ENCODE measurements at regions not wholly inside any gene's neighbourhood (a gene's known extent, or its start where the extent isn't known, plus 50 kb on each side); places are given as distances from the start of the nearest gene placed in this dataset.

DNA sequence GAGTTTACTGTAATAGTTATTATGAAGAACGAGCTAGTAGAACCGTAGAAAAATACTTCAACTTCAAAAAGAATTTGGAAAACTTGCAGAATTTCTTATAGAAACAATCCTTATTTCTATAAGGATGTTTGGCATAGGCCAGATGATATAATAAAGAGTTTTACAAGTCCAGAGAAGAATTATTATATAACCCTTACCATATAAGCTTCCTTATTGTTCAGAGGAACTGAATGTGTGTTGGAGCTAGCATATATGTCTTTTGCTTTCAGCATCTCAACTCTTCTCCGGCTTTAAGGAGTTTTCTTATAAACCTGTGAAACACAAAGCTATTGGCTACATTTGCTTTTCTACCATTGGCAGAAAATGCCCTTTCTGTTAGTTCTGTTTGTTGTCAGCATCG, 178.0 kb upstream of the E2F7 start:
- ATAC-seq (ENCODE audit: low read depth) (no peak), DNase-seq (no peak)
- Histone ChIP-seq H4K20me1 (ENCODE audit: insufficient read depth, low read length) (no peaks in the 10 kb centered on the region), H2AFZ (replicated peaks; ENCODE audit: low read length, poor library complexity) (no peak overlapping the region), H3K79me1 (ENCODE audit: low read depth in 1 of 2, low read length in 2 of 2) (no peaks in the 10 kb centered on the region), H2AK5ac (ENCODE audit: low read depth, low read length) (no peak overlapping the region), H2BK120ac (ENCODE audit: low read depth, low read length) (no peak overlapping the region), H3K18ac (ENCODE audit: low read depth, low read length) (no peak overlapping the region), H3K27me3 (ENCODE audit: control insufficient read depth, insufficient read depth, low read length) (no peaks in the 10 kb centered on the region), H3K9ac (ENCODE audit: low read depth, low read length) (no peak overlapping the region), H3K36me3 (ENCODE audit: control insufficient read depth, insufficient read depth, low read length) (no peaks in the 10 kb centered on the region), H3K14ac (replicated peaks; ENCODE audit: low read depth, low read length) (no peak overlapping the region), H2AK9ac (replicated peaks; ENCODE audit: low read depth, low read length, poor library complexity) (no peak overlapping the region), H3K4me2 (ENCODE audit: low read depth, low read length) (no peak overlapping the region), H2BK5ac (ENCODE audit: low read depth, low read length, poor library complexity, severe bottlenecking) (no peak overlapping the region), H3K23ac (ENCODE audit: low read depth, low read length) (no peak overlapping the region), H3K4me1 (ENCODE audit: control insufficient read depth, insufficient read depth, low read length) (no peaks in the 10 kb centered on the region), H4K5ac (ENCODE audit: low read depth, low read length) (no peak overlapping the region), H3K9me3 (ENCODE audit: control insufficient read depth, insufficient read depth, low read length) (no peaks in the 10 kb centered on the region), H4K91ac (ENCODE audit: insufficient read depth, low read depth, low read length) (no peak overlapping the region), H2BK15ac (ENCODE audit: low read depth, low read length) (no peak overlapping the region), H3K9me1 (ENCODE audit: insufficient read depth, low read length) (no peaks in the 10 kb centered on the region), H3K4me3 (ENCODE audit: insufficient read depth, low read depth, low read length) (no peak overlapping the region), H3K27ac (ENCODE audit: insufficient read depth, low read length) (no peak overlapping the region), H4K8ac (ENCODE audit: low read depth in 2 of 2, low read length in 2 of 2) (no peak overlapping the region), H3K4ac (ENCODE audit: low read depth, low read length) (no peak overlapping the region), H2BK20ac (ENCODE audit: low read depth, low read length) (no peak overlapping the region), H3K56ac (ENCODE audit: extremely low read depth, insufficient read depth, low read length) (no peak overlapping the region)
- WGBS, 2 experiments (ENCODE audit: extremely low coverage in 2 of 2, insufficient read length in 1 of 2) = no CpG with 5 or more reads among the region's 4 CpGs
- TF ChIP-seq RFX5 (IDR thresholded peaks at IDR 0.05; ENCODE audit: low read depth, low read length) (no peak), RCOR1 (IDR thresholded peaks at IDR 0.05; ENCODE audit: insufficient replicate concordance, low read length) (no peak), CHD1 (IDR thresholded peaks at IDR 0.05; ENCODE audit: low read depth, low read length) (no peak), RAD21 (IDR thresholded peaks at IDR 0.05; ENCODE audit: low read length) (no peak)
- TF ChIP-seq, protein P1, sequence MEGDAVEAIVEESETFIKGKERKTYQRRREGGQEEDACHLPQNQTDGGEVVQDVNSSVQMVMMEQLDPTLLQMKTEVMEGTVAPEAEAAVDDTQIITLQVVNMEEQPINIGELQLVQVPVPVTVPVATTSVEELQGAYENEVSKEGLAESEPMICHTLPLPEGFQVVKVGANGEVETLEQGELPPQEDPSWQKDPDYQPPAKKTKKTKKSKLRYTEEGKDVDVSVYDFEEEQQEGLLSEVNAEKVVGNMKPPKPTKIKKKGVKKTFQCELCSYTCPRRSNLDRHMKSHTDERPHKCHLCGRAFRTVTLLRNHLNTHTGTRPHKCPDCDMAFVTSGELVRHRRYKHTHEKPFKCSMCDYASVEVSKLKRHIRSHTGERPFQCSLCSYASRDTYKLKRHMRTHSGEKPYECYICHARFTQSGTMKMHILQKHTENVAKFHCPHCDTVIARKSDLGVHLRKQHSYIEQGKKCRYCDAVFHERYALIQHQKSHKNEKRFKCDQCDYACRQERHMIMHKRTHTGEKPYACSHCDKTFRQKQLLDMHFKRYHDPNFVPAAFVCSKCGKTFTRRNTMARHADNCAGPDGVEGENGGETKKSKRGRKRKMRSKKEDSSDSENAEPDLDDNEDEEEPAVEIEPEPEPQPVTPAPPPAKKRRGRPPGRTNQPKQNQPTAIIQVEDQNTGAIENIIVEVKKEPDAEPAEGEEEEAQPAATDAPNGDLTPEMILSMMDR (conservative IDR thresholded peaks at IDR 0.05; ENCODE audit: low read depth, low read length) = no peak
- TF ChIP-seq, protein P2, sequence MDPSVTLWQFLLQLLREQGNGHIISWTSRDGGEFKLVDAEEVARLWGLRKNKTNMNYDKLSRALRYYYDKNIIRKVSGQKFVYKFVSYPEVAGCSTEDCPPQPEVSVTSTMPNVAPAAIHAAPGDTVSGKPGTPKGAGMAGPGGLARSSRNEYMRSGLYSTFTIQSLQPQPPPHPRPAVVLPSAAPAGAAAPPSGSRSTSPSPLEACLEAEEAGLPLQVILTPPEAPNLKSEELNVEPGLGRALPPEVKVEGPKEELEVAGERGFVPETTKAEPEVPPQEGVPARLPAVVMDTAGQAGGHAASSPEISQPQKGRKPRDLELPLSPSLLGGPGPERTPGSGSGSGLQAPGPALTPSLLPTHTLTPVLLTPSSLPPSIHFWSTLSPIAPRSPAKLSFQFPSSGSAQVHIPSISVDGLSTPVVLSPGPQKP (IDR thresholded peaks at IDR 0.05; ENCODE audit: borderline replicate concordance, low read depth, low read length) = no peak
- in situ Hi-C loops (cut with MboI; ENCODE audit: low sequenced_read_pairs) (no loop called here), dilution Hi-C loops (cut with HindIII; ENCODE audit: low sequenced_read_pairs, unreplicated experiment) (no loop called here), intact Hi-C loops (cut with micrococcal nuclease) (no loop called here)
- BruUV-seq (replicated peaks) = no TSS peak
- CTCF ChIA-PET = interaction anchor here (0.6 kb wide), 1 partner anchor 30 kb away, joined by 7 read pairs; no protein-coding TSS in a partner anchor
- POLR2A ChIA-PET (ENCODE audit: unreplicated experiment) = no interaction called here

Measured in IMR-90 (cell line).